ENCODE measurements at regions not wholly inside any gene's neighbourhood (a gene's known extent, or its start where the extent isn't known, plus 50 kb on each side); places are given as distances from the start of the nearest gene placed in this dataset.

- in situ Hi-C loops (cut with MboI; ENCODE audit: low sequenced_read_pairs), result loop anchor here (25.0 kb wide), 1 partner anchor 105 kb away; no protein-coding TSS in a partner anchor
These were observed 139.0 kb upstream of the GUCY1A2 start for GRCh38 chr11:107157146-107157808.

- in situ Hi-C loops (cut with MboI; ENCODE audit: low sequenced_read_pairs), result loop anchor here (25.0 kb wide), 1 partner anchor 111 kb away; no protein-coding TSS in a partner anchor
These were observed 133.3 kb upstream of the GUCY1A2 start for GRCh38 chr11:107151579-107151978.

GRCh38 chr11:107151158-107151557, 132.9 kb upstream of the GUCY1A2 start:
- in situ Hi-C loops (cut with MboI; ENCODE audit: low sequenced_read_pairs), result loop anchor here (25.0 kb wide), 1 partner anchor 111 kb away; no protein-coding TSS in a partner anchor

GRCh38 chr11:107140983-107141382, 122.7 kb upstream of the GUCY1A2 start:
- in situ Hi-C loops (cut with MboI; ENCODE audit: low sequenced_read_pairs), result no loop called here

- in situ Hi-C loops (cut with MboI; ENCODE audit: low sequenced_read_pairs), result no loop called here
These were observed 121.1 kb upstream of the GUCY1A2 start for GRCh38 chr11:107139396-107139795.

GRCh38 chr11:107136892-107137291, 118.6 kb upstream of the GUCY1A2 start:
- in situ Hi-C loops (cut with MboI; ENCODE audit: low sequenced_read_pairs), result no loop called here

- in situ Hi-C loops (cut with MboI; ENCODE audit: low sequenced_read_pairs), result no loop called here
These were observed 113.5 kb upstream of the GUCY1A2 start for GRCh38 chr11:107131756-107132155.

- in situ Hi-C loops (cut with MboI; ENCODE audit: low sequenced_read_pairs), result no loop called here
These were observed 104.7 kb upstream of the GUCY1A2 start for GRCh38 chr11:107123022-107123421.

GRCh38 chr11:107118025-107118720, 99.9 kb upstream of the GUCY1A2 start:
- in situ Hi-C loops (cut with MboI; ENCODE audit: low sequenced_read_pairs), result no loop called here

GRCh38 chr11:107116358-107116757, 98.1 kb upstream of the GUCY1A2 start:
- in situ Hi-C loops (cut with MboI; ENCODE audit: low sequenced_read_pairs), result no loop called here

- in situ Hi-C loops (cut with MboI; ENCODE audit: low sequenced_read_pairs), result no loop called here
These were observed 84.6 kb upstream of the GUCY1A2 start for GRCh38 chr11:107102692-107103477.

GRCh38 chr11:107092667-107093066, 74.4 kb upstream of the GUCY1A2 start:
- in situ Hi-C loops (cut with MboI; ENCODE audit: low sequenced_read_pairs), result no loop called here

GRCh38 chr11:107078375-107078774, 60.1 kb upstream of the GUCY1A2 start:
- in situ Hi-C loops (cut with MboI; ENCODE audit: low sequenced_read_pairs), result no loop called here

GRCh38 chr11:107076832-107077231, 58.6 kb upstream of the GUCY1A2 start:
- in situ Hi-C loops (cut with MboI; ENCODE audit: low sequenced_read_pairs), result no loop called here

- in situ Hi-C loops (cut with MboI; ENCODE audit: low sequenced_read_pairs), result no loop called here
These were observed 52.9 kb upstream of the GUCY1A2 start for GRCh38 chr11:107071129-107071528.

Data from HL-60/S4 treated with retinoic acid at 250 ng/mL for 4 days and 3 days (cell line).